Brain microvascular endothelial cell (primary cell): ENCODE measurements at regions not wholly inside any gene's neighbourhood (a gene's known extent, or its start where the extent isn't known, plus 50 kb on each side); places are given as distances from the start of the nearest gene placed in this dataset.

Experiments used
- DNase-seq: peaks from one replicate; pipeline ENCODE4 v3.0.0-alpha.2; 2020
- H3K27ac ChIP-seq: fragments of 250-450 bp; sonication (Bioruptor Pico); 2 replicates; pipeline ENCODE4 v1.5.1; 2020; ENCODE audit warnings: mild to moderate bottlenecking, moderate library complexity
- H3K27me3 ChIP-seq: fragments of 250-450 bp; sonication (Bioruptor Pico); replicated peaks from 2 replicates; pipeline ENCODE4 v1.5.1; 2020; ENCODE audit warnings: mild to moderate bottlenecking
- H3K36me3 ChIP-seq: fragments of 250-450 bp; sonication (Bioruptor Pico); replicated peaks from 2 replicates; pipeline ENCODE4 v1.5.1; 2020; ENCODE audit warnings: mild to moderate bottlenecking
- H3K4me3 ChIP-seq: 2 replicates; pipeline ENCODE4 v1.5.1; 2011; ENCODE audit warnings: low read depth, mild to moderate bottlenecking, control low read depth, low read length, moderate library complexity
- CTCF ChIP-seq: IDR thresholded peaks from 2 replicates; pipeline ENCODE4 v1.5.1; 2011; ENCODE audit warnings: low read depth, mild to moderate bottlenecking, moderate library complexity, low read length, control low read depth, inconsistent platforms; ENCODE audit errors: missing control alignments
- in situ Hi-C: cut with HindIII; loops from 2 replicates; pipeline ENCODE4 v1.10.0; 2017; ENCODE audit warnings: low sequenced_read_pairs, low pct_ligation_motif_present

- H3K27me3 ChIP-seq = no peaks in the 10 kb centered on the region
- no peak for TF ChIP-seq CTCF
- H3K36me3 ChIP-seq = no peaks in the 10 kb centered on the region
- no peak overlapping the region for H3K4me3 ChIP-seq
- peak; percentile 38 for DNase-seq
- no peak overlapping the region for H3K27ac ChIP-seq
- in situ Hi-C loops = no loop called here
Measured at GRCh38 chr7:81211204-81211933, 292.5 kb upstream of the SEMA3C start.

- H3K4me3 ChIP-seq = no peak overlapping the region
- peak; percentile 41 for DNase-seq
- no peaks in the 10 kb centered on the region for H3K36me3 ChIP-seq
- no peak overlapping the region for H3K27ac ChIP-seq
- TF ChIP-seq CTCF = no peak
- no peaks in the 10 kb centered on the region for H3K27me3 ChIP-seq
- in situ Hi-C loops = no loop called here
Measured at GRCh38 chr7:81210137-81211064, 291.6 kb upstream of the SEMA3C start.

- no peak overlapping the region for H3K27ac ChIP-seq
- no peak for DNase-seq
- no peaks in the 10 kb centered on the region for H3K36me3 ChIP-seq
- no peaks in the 10 kb centered on the region for H3K27me3 ChIP-seq
- in situ Hi-C loops = no loop called here
- H3K4me3 ChIP-seq = no peak overlapping the region
- no peak for TF ChIP-seq CTCF
Measured at GRCh38 chr7:81209059-81209458, 290.2 kb upstream of the SEMA3C start.

GRCh38 chr7:81207801-81208200 is 288.9 kb upstream of the SEMA3C start:
- Histone ChIP-seq H3K27me3 (no peaks in the 10 kb centered on the region), H3K36me3 (no peaks in the 10 kb centered on the region), H3K4me3 (no peak overlapping the region), H3K27ac (no peak overlapping the region)
- TF ChIP-seq CTCF = no peak
- no peak for DNase-seq
- in situ Hi-C loops = no loop called here

- Histone ChIP-seq H3K36me3 (no peaks in the 10 kb centered on the region), H3K27me3 (no peaks in the 10 kb centered on the region), H3K27ac (no peak overlapping the region), H3K4me3 (no peak overlapping the region)
- no peak for DNase-seq
- in situ Hi-C loops = no loop called here
- TF ChIP-seq CTCF = no peak
Measured at GRCh38 chr7:81206667-81207360, 288.0 kb upstream of the SEMA3C start.
